ENCODE measurements at regions not wholly inside any gene's neighbourhood (a gene's known extent, or its start where the extent isn't known, plus 50 kb on each side); places are given as distances from the start of the nearest gene placed in this dataset.

GRCh38 chr4:37070041-37070440 lies 174.5 kb upstream of the NWD2 start:
- Mint-ChIP-seq H3K4me3 (no peak overlapping the region), H3K4me1 (no peaks in the 10 kb centered on the region), H3K27ac (no peak overlapping the region), H3K27me3 (no peaks in the 10 kb centered on the region), H3K9me3 (ENCODE audit: insufficient read depth) (no peaks in the 10 kb centered on the region)
- no peak overlapping the region for H2AFZ ChIP-seq (ENCODE audit: insufficient read depth, low read depth, low read length, poor library complexity, severe bottlenecking)
- DNase-seq: no peak
- no peak for ATAC-seq (ENCODE audit: low read depth)
- intact Hi-C loops (cut with micrococcal nuclease): no loop called here
- H3K27me3 ChIP-seq (replicated peaks in 1 of 4; ENCODE audit: control extremely low read depth in 1 of 4, control insufficient read depth in 3 of 4, insufficient read depth in 4 of 4, low read length in 3 of 4): no peaks in the 10 kb centered on the region
- TF ChIP-seq CTCF (IDR thresholded peaks at IDR 0.05) (no peak), EZH2 (IDR thresholded peaks at IDR 0.05; ENCODE audit: borderline replicate concordance, insufficient read depth, low read depth, low read length, poor library complexity, severe bottlenecking) (no peak)
- WGBS (ENCODE audit: insufficient coverage): 80% methylated on average over 3 of the region's 5 CpGs
- H3K27ac ChIP-seq (ENCODE audit: low read length in 2 of 2): no peak overlapping the region
- H3K4me3 ChIP-seq (ENCODE audit: control extremely low read depth in 1 of 5, extremely low read depth in 1 of 5, insufficient read depth in 1 of 5, low read depth in 2 of 5, low read length in 4 of 5): no peak overlapping the region
- no peaks in the 10 kb centered on the region for H4K20me1 ChIP-seq (ENCODE audit: control insufficient read depth, insufficient read depth, low read length, poor library complexity, severe bottlenecking)
- ChIA-PET CTCF (no interaction called here), POLR2A (no interaction called here)
- H3K4me1 ChIP-seq (ENCODE audit: control insufficient read depth in 2 of 2, insufficient read depth in 2 of 2, low read length in 2 of 2): no peaks in the 10 kb centered on the region
- no peak overlapping the region for H3K4me2 ChIP-seq (replicated peaks; ENCODE audit: low read depth, low read length, poor library complexity, severe bottlenecking)
- no peaks in the 10 kb centered on the region for H3K9me3 ChIP-seq (ENCODE audit: control extremely low read depth in 1 of 3, control insufficient read depth in 2 of 3, insufficient read depth in 1 of 3, low read length in 2 of 3)
- H3K9ac ChIP-seq (ENCODE audit: low read length): no peak overlapping the region
- H3K36me3 ChIP-seq (replicated peaks in 1 of 2; ENCODE audit: control extremely low read depth in 1 of 2, control insufficient read depth in 1 of 2, extremely low read depth in 1 of 2, insufficient read depth in 2 of 2, low read length in 1 of 2): no peaks in the 10 kb centered on the region
- H3K79me2 ChIP-seq (ENCODE audit: control insufficient read depth, insufficient read depth, low read length): no peaks in the 10 kb centered on the region

GRCh38 chr4:37071576-37071975 lies 173.0 kb upstream of the NWD2 start:
- Histone ChIP-seq H3K9ac (ENCODE audit: low read length) (no peak overlapping the region), H3K4me2 (replicated peaks; ENCODE audit: low read depth, low read length, poor library complexity, severe bottlenecking) (no peak overlapping the region), H4K20me1 (ENCODE audit: control insufficient read depth, insufficient read depth, low read length, poor library complexity, severe bottlenecking) (no peaks in the 10 kb centered on the region), H3K9me3 (ENCODE audit: control extremely low read depth in 1 of 3, control insufficient read depth in 2 of 3, insufficient read depth in 1 of 3, low read length in 2 of 3) (no peaks in the 10 kb centered on the region), H3K79me2 (ENCODE audit: control insufficient read depth, insufficient read depth, low read length) (no peaks in the 10 kb centered on the region), H3K4me1 (ENCODE audit: control insufficient read depth in 2 of 2, insufficient read depth in 2 of 2, low read length in 2 of 2) (no peaks in the 10 kb centered on the region), H2AFZ (ENCODE audit: insufficient read depth, low read depth, low read length, poor library complexity, severe bottlenecking) (no peak overlapping the region), H3K4me3 (ENCODE audit: control extremely low read depth in 1 of 5, extremely low read depth in 1 of 5, insufficient read depth in 1 of 5, low read depth in 2 of 5, low read length in 4 of 5) (no peak overlapping the region), H3K27me3 (replicated peaks in 1 of 4; ENCODE audit: control extremely low read depth in 1 of 4, control insufficient read depth in 3 of 4, insufficient read depth in 4 of 4, low read length in 3 of 4) (no peaks in the 10 kb centered on the region), H3K27ac (ENCODE audit: low read length in 2 of 2) (no peak overlapping the region), H3K36me3 (replicated peaks in 1 of 2; ENCODE audit: control extremely low read depth in 1 of 2, control insufficient read depth in 1 of 2, extremely low read depth in 1 of 2, insufficient read depth in 2 of 2, low read length in 1 of 2) (no peaks in the 10 kb centered on the region)
- CTCF ChIA-PET: no interaction called here
- Mint-ChIP-seq H3K9me3 (ENCODE audit: insufficient read depth) (no peaks in the 10 kb centered on the region), H3K27me3 (no peaks in the 10 kb centered on the region), H3K27ac (no peak overlapping the region), H3K4me1 (no peaks in the 10 kb centered on the region), H3K4me3 (no peak overlapping the region)
- TF ChIP-seq CTCF (IDR thresholded peaks at IDR 0.05) (no peak), EZH2 (IDR thresholded peaks at IDR 0.05; ENCODE audit: borderline replicate concordance, insufficient read depth, low read depth, low read length, poor library complexity, severe bottlenecking) (no peak)
- POLR2A ChIA-PET: no interaction called here
- intact Hi-C loops (cut with micrococcal nuclease): no loop called here
- ATAC-seq (ENCODE audit: low read depth): no peak
- DNase-seq: no peak
- 100% methylated on average over 1 of the region's 3 CpGs for WGBS (ENCODE audit: insufficient coverage)

Measured in B cell (primary cell).